Activated CD4-positive, alpha-beta T cell treated with anti-CD3 and anti-CD28 coated beads, Interleukin-10, Interleukin-2, amounts not matched to agents 100 ng/mL and 50 ng/mL, durations not matched to agents 16 hours and 8 hours (primary cell): ENCODE measurements at regions not wholly inside any gene's neighbourhood (a gene's known extent, or its start where the extent isn't known, plus 50 kb on each side); places are given as distances from the start of the nearest gene placed in this dataset.

Source experiments
- DNase-seq: peaks from one replicate; pipeline ENCODE4 v3.0.0-alpha.2; 2020

DNA sequence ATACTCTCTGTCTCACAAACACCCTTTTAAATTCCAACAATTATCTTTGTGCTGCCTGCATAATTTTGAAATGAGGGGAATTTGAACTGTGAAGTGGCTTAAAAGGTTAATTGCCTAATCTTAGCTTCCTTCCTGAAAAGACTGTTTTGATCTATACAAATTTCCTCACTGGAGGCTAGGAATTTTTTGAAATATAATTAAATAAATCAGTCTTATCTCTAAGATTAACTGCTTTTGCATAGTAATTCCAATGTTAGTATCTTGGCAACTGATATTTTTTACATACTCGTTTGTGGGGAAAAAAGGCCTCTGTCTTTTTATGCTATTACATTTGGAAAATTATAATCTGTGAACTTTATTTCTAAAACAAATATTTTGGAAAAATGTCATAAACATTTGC lies 498.5 kb downstream of the TMTC2 start:
- DNase-seq, result no peak
